Epithelial cell of esophagus (primary cell): ENCODE measurements at regions not wholly inside any gene's neighbourhood (a gene's known extent, or its start where the extent isn't known, plus 50 kb on each side); places are given as distances from the start of the nearest gene placed in this dataset.

ENCODE experiments used
- DNase-seq: peaks from one replicate; pipeline ENCODE4 v3.0.0; 2010; ENCODE audit warnings: low read depth
- H3K4me3 ChIP-seq: 2 replicates; pipeline ENCODE4 v1.5.1; 2011; ENCODE audit warnings: mild to moderate bottlenecking, low read length, control low read depth
- TF ChIP-seq, protein P1 (sequence below): IDR thresholded peaks from 2 replicates; pipeline ENCODE4 v1.5.1; 2011; ENCODE audit warnings: low read depth, mild to moderate bottlenecking, low read length, control low read depth, inconsistent platforms; ENCODE audit not compliant: insufficient read depth; ENCODE audit errors: missing control alignments

DNA sequence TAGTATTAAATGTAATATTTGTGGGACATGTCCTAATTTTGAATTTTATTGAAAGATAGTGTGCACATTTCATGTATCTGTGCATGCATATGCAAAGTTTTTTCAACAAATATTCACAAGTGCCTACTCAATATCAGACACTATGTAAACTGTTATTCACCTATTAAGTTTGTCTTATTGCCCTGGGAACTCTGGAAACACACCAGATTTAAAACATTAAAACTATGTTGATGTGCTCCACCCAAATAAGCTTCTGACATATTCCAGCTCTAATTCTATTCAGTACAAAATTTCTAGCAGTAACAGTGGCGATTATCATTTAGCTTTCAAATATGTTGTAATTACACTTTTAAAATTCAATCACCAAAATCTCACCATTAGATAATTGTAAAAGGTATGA is 183.1 kb upstream of the TTC29 start:
- TF ChIP-seq, protein P1, sequence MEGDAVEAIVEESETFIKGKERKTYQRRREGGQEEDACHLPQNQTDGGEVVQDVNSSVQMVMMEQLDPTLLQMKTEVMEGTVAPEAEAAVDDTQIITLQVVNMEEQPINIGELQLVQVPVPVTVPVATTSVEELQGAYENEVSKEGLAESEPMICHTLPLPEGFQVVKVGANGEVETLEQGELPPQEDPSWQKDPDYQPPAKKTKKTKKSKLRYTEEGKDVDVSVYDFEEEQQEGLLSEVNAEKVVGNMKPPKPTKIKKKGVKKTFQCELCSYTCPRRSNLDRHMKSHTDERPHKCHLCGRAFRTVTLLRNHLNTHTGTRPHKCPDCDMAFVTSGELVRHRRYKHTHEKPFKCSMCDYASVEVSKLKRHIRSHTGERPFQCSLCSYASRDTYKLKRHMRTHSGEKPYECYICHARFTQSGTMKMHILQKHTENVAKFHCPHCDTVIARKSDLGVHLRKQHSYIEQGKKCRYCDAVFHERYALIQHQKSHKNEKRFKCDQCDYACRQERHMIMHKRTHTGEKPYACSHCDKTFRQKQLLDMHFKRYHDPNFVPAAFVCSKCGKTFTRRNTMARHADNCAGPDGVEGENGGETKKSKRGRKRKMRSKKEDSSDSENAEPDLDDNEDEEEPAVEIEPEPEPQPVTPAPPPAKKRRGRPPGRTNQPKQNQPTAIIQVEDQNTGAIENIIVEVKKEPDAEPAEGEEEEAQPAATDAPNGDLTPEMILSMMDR, result no peak
- no peak overlapping the region for H3K4me3 ChIP-seq
- DNase-seq, result no peak

DNA sequence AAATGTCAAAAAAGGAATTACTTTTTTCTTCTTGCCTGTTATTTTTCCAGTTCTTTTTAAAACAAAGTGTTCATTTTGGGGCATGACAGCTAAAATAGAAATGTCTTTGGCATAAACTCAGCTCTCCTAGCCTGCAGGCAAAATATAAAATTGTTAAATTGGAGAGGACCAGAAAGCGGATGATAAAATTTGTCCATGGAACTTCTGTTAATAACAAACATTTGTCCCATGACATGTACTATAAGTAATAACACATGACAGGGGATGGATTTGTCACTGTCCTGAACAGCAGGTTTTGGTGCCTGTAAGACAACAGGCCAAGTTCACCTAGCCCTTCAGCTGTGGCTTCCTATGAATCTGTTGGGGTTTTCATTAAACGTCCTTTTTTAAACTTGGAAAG is 184.0 kb upstream of the TTC29 start:
- no peak for DNase-seq
- no peak overlapping the region for H3K4me3 ChIP-seq
- TF ChIP-seq, protein P1, result no peak

DNA sequence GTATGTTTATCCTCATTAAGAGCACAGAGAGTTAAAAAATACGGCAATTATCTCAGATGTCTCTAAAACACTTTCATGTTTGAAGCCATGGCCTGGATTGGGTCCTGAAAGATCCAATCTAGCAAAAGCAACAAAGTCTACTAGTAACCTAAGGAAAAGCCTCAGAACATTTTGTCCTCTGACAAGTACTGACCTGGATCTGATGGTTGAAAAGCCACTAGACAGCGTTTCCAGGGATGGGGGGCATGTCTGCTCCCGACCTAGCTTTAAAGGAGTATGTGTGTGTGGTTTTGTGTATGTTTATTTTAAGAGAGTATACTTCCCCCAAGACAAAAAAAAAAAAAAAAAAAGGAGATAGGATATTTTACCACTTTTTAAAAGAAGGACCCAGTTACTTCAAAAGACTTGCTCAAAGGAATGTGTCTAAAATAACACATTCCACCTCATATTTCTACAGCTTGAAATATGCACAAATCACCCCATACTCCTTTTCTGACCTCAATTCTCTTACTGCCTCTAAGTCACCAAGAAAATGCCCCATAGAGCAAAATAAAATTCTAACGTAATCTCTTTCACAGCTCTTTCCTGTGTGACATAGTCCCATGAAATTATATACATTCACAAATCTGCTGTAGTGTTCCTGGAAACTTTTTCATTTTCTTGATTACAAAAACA is 189.0 kb upstream of the TTC29 start:
- no peak overlapping the region for H3K4me3 ChIP-seq
- no peak for DNase-seq
- TF ChIP-seq, protein P1, result no peak

DNA sequence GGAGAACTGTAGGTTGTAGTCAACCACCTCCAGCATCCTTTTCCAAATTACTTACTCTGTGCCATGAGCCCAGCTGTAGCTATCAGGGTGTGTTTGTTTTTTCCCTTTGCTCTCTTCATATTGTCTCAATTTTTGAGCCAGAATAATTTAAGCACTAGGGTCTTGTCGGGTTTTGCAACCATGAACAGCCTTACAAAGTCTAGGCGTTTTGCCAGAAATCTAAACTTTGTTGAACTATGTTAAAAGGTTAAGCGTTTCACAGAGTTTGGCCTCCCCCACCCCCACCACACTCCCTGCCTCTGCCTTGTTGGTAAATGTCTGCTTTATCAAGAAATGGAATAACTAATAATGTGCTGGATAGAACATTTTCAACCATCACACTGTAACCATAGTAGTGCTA is 190.6 kb upstream of the TTC29 start:
- TF ChIP-seq, protein P1, result no peak
- DNase-seq, result no peak
- H3K4me3 ChIP-seq, result no peak overlapping the region

DNA sequence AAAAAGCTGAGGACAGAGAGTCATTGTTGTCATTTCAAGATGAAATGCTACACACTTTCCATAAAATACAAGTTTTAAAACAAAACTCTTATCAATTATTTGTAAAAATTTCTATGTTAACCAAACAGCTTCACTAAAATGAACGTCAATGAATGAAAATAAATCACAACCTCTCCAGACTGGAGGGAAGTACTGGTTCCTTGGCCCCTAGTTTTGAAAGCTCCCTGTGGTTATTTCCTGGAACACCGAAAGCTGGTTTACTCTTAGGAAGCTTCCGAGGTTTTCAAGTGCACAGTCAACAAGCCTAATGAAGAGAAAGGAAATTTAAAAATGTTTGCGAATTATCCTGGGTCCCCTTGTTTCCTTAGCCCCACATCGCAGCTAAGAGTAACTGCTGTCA is 191.1 kb upstream of the TTC29 start:
- H3K4me3 ChIP-seq, result no peak overlapping the region
- TF ChIP-seq, protein P1, result no peak
- no peak for DNase-seq

DNA sequence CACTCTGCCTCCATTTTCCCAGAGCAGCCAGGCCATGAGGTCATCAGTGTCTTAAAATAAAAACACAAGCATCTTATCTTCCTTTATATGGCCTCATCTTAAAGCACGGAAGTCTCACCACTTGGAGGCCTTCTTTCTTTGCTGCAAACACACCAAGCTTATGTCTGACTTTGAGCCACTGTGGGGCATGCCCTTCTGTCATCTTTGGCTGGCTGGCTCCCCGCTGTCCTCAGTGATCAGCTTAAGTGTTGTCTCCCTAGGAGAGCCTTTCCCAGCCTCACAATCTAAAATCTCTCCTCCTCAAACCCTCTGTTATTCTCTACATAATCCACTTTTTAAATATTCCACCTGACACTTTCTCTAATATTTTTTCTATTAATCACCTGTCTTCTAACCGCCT is 191.6 kb upstream of the TTC29 start:
- TF ChIP-seq, protein P1, result no peak
- H3K4me3 ChIP-seq, result no peak overlapping the region
- DNase-seq, result no peak

DNA sequence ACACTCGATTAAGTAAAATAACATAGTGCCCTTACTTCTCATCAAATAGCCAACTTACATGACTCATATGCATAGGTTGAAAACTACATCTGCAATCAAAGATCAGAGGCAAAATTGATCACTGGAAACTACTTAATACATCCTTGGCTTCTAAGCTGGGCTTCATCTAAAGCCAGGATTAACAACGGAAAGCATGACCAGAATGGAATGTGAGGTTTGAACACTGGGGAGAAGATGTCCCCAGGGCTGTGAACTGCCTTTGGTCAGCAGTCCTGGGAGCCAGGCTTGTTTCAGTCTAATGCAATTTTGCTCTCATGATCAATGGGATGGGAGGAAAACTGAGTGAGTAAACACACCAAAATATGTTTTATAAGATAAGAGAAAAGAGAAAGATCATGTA is 192.5 kb upstream of the TTC29 start:
- DNase-seq, result no peak
- H3K4me3 ChIP-seq, result no peak overlapping the region
- TF ChIP-seq, protein P1, result no peak
